Breast epithelium (tissue), 3 donors: ENCODE measurements at regions not wholly inside any gene's neighbourhood (a gene's known extent, or its start where the extent isn't known, plus 50 kb on each side); places are given as distances from the start of the nearest gene placed in this dataset.

ENCODE experiments used
- POLR2A ChIP-seq: fragments of 450-650 bp; IDR thresholded peaks from one replicate; pipeline ENCODE4 v1.6.1; 2016; ENCODE audit warnings: antibody characterized with exemption, mild to moderate bottlenecking, moderate library complexity
- TF ChIP-seq, protein P1 (sequence below), 3 donors: fragments of 450-650 bp; IDR thresholded peaks; one replicate each; pipeline ENCODE4 v1.5.1; 2016 to 2017; ENCODE audit warnings: antibody characterized with exemption in 3 of 3, mild to moderate bottlenecking in 3 of 3, moderate library complexity in 3 of 3

GRCh38 chr14:66375046-66375964, 110.9 kb upstream of the CCDC196 start:
- TF ChIP-seq POLR2A = no peak
- TF ChIP-seq, protein P1, sequence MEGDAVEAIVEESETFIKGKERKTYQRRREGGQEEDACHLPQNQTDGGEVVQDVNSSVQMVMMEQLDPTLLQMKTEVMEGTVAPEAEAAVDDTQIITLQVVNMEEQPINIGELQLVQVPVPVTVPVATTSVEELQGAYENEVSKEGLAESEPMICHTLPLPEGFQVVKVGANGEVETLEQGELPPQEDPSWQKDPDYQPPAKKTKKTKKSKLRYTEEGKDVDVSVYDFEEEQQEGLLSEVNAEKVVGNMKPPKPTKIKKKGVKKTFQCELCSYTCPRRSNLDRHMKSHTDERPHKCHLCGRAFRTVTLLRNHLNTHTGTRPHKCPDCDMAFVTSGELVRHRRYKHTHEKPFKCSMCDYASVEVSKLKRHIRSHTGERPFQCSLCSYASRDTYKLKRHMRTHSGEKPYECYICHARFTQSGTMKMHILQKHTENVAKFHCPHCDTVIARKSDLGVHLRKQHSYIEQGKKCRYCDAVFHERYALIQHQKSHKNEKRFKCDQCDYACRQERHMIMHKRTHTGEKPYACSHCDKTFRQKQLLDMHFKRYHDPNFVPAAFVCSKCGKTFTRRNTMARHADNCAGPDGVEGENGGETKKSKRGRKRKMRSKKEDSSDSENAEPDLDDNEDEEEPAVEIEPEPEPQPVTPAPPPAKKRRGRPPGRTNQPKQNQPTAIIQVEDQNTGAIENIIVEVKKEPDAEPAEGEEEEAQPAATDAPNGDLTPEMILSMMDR (IDR thresholded peaks at IDR 0.05) = no peak
